Thyroid gland (tissue), 4 donors: ENCODE measurements at regions not wholly inside any gene's neighbourhood (a gene's known extent, or its start where the extent isn't known, plus 50 kb on each side); places are given as distances from the start of the nearest gene placed in this dataset.

ENCODE experiments used
- DNase-seq, 2 donors: peaks; one replicate each; pipeline ENCODE4 v3.0.0-alpha.2; 2019
- H3K27ac ChIP-seq, 3 donors: fragments of 200-600 bp; sonication (generic); 1 replicate in 2 of 3; 2 replicates in 1 of 3; pipeline ENCODE4 v1.5.1; 2016 to 2019; ENCODE audit warnings: mild to moderate bottlenecking in 1 of 3, moderate library complexity in 1 of 3
- H3K27me3 ChIP-seq: fragments of 200-600 bp; sonication (generic); one replicate; pipeline ENCODE4 v1.5.1; 2019
- H3K36me3 ChIP-seq, 2 donors: fragments of 200-600 bp; sonication (generic); one replicate each; pipeline ENCODE4 v1.5.1; 2016 to 2019
- H3K4me1 ChIP-seq, 2 donors: fragments of 200-600 bp; sonication (generic); one replicate each; pipeline ENCODE4 v1.5.1; 2017 to 2019
- H3K4me3 ChIP-seq, 3 donors: fragments of 200-600 bp; sonication (generic); replicated peaks in 1 of 3; 1 replicate in 2 of 3; 2 replicates in 1 of 3; pipeline ENCODE4 v1.5.1; 2016; ENCODE audit warnings: mild to moderate bottlenecking in 1 of 3
- H3K9me3 ChIP-seq: fragments of 200-600 bp; sonication (generic); one replicate; pipeline ENCODE4 v1.5.1; 2017
- POLR2A ChIP-seq, 2 donors: fragments of 450-650 bp; IDR thresholded peaks; one replicate each; pipeline ENCODE4 v1.6.1; 2017; ENCODE audit warnings: antibody characterized with exemption in 2 of 2, mild to moderate bottlenecking in 2 of 2, moderate library complexity in 1 of 2
- WGBS, 2 donors: methylation state at CpG; one replicate each; pipeline ENCODE4 v1.1.5; 2017; 5-methylcytosine and 5-hydroxymethylcytosine counted together
- intact Hi-C: fragments of 100-400 bp; cut with DNase I; formaldehyde crosslinking; loops from one replicate; pipeline ENCODE4 v1.15.1; 2023
- TF ChIP-seq, protein P1 (sequence below), 6 experiments: fragments of 200-600 bp in 3 of 6; fragments of 450-650 bp in 3 of 6; sonication (generic) in 3 of 6; IDR thresholded peaks; one replicate each; pipeline ENCODE4 v1.5.1; 2016 to 2019; ENCODE audit warnings: antibody characterized with exemption in 6 of 6, mild to moderate bottlenecking in 2 of 6, inconsistent platforms in 1 of 6, moderate library complexity in 1 of 6

DNA sequence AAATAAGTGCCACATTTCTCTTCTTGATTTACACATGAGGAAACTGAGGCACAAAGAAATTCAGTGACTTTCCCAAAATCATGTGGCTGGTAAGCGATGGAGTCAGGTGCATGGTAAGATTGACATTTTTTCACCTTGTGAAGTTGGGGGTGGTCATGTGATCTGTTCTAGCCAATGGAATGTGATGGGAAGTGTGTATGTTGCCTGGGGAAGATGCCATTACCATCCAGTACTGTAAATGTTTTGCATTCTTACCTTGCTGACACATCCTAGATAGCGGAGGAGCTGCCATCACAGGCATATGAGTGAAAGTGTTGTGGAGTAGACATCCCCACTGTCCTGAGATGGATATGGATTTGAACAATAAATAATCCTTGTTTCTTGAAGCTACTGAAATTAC, 499.6 kb upstream of the SULF2 start:
- Histone ChIP-seq H3K4me1 (no peaks in the 10 kb centered on the region), H3K27me3 (no peaks in the 10 kb centered on the region), H3K36me3 (no peaks in the 10 kb centered on the region), H3K9me3 (no peaks in the 10 kb centered on the region), H3K27ac (no peak overlapping the region), H3K4me3 (no peak overlapping the region)
- TF ChIP-seq, protein P1, sequence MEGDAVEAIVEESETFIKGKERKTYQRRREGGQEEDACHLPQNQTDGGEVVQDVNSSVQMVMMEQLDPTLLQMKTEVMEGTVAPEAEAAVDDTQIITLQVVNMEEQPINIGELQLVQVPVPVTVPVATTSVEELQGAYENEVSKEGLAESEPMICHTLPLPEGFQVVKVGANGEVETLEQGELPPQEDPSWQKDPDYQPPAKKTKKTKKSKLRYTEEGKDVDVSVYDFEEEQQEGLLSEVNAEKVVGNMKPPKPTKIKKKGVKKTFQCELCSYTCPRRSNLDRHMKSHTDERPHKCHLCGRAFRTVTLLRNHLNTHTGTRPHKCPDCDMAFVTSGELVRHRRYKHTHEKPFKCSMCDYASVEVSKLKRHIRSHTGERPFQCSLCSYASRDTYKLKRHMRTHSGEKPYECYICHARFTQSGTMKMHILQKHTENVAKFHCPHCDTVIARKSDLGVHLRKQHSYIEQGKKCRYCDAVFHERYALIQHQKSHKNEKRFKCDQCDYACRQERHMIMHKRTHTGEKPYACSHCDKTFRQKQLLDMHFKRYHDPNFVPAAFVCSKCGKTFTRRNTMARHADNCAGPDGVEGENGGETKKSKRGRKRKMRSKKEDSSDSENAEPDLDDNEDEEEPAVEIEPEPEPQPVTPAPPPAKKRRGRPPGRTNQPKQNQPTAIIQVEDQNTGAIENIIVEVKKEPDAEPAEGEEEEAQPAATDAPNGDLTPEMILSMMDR (IDR thresholded peaks at IDR 0.05): no peak
- TF ChIP-seq POLR2A (IDR thresholded peaks at IDR 0.05): no peak
- no peak for DNase-seq
- intact Hi-C loops: no loop called here
- 97% methylated on average over 2 of the region's 2 CpGs for WGBS, 2 donors

DNA sequence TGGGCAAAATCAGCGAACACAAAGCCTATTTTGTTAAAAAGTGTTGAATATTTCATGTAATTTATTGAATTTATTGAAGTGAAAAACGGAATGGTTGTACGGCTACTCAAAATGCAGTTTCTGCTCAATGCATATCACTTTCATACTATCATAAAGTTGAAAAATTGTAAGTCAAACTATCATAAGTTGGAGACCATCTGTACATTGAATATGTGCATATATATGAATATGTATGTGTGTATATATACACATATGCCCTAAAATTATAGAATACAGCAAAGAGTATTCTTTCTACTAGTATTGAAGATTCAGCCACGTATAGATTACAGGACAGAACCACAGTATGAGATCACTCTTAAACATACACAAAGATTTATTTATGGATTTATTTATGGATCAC, 499.0 kb upstream of the SULF2 start:
- no peak overlapping the region for H3K27ac ChIP-seq
- H3K9me3 ChIP-seq: no peaks in the 10 kb centered on the region
- no peaks in the 10 kb centered on the region for H3K27me3 ChIP-seq
- H3K36me3 ChIP-seq: no peaks in the 10 kb centered on the region
- TF ChIP-seq, protein P1 (IDR thresholded peaks at IDR 0.05): no peak
- no peak for TF ChIP-seq POLR2A (IDR thresholded peaks at IDR 0.05)
- H3K4me1 ChIP-seq: no peaks in the 10 kb centered on the region
- 88 to 94% methylated on average over 4 of the region's 4 CpGs for WGBS, 2 donors
- DNase-seq: no peak
- H3K4me3 ChIP-seq: no peak overlapping the region
- intact Hi-C loops: no loop called here

DNA sequence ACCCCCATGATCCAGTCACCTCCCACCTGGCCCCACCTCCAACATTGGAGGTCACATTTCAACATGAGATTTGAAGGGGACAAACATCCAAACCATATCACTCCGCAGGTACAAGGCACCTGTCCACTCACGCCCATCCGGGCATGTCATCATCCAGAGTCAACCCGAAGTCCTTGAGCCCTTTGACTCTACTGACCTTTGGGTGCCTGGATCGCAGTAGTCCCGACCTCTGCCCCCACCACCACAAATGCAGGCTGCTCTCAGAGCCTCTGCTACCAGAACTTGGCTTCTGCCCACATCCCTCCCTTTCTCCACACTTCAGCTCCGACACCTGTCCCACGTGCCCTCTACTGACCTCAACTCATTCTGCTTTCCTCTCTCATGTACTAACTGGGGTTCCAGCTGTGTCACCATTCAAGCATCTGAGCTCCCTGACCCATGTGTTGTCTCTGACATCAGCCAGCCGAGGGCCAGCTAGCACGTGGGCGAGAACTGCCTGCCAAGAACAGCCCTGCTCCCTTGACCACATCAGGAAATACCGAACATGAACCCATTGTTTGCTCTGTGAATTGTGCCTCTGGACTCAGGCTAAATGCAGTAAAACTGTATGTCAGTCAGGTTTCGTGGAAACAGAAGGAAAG, 498.3 kb upstream of the SULF2 start:
- Histone ChIP-seq H3K36me3 (no peaks in the 10 kb centered on the region), H3K27ac (no peak overlapping the region)
- peak; percentile 20 to 41 for DNase-seq

DNA sequence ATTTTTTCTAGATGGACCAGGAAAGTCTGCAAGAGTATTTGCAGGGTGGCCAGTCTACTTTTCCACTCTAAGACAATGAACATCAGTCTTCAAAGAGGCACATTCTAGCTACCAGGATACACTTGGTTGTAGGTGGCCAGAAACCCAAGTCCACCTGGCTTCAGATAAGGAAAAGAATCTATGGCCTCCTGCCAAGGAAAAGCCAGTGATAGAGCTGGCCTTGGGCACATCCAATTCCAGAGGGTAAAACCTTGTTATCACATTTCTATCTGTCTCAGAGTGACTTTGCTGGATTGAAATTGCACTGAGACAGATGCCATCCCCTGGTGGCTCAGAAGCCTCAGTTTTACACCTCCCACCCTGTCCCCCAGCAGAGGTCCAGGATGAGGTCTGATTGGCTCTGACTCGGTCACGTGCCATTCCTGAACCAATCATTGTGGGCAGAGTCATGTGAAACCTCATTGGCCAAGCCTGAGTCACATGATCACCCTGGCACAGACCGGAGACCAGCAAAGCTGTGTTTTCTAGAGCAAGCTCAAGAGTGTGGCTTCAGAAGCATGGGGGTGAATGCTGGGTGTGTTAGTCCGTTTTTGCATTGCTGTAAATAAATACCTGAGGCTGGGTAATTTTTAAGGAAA, 497.4 kb upstream of the SULF2 start:
- DNase-seq: no peak
- TF ChIP-seq, protein P1 (IDR thresholded peaks at IDR 0.05): no peak
- no peak for TF ChIP-seq POLR2A (IDR thresholded peaks at IDR 0.05)
- H3K4me1 ChIP-seq: no peaks in the 10 kb centered on the region
- H3K36me3 ChIP-seq: no peaks in the 10 kb centered on the region
- no peak overlapping the region for H3K27ac ChIP-seq
- intact Hi-C loops: no loop called here
- H3K9me3 ChIP-seq: no peaks in the 10 kb centered on the region
- 89 to 93% methylated on average over 4 of the region's 4 CpGs for WGBS, 2 donors
- no peaks in the 10 kb centered on the region for H3K27me3 ChIP-seq
- no peak overlapping the region for H3K4me3 ChIP-seq

More for the DNA sequence above, 498.3 kb upstream of the SULF2 start:
- no peak for TF ChIP-seq POLR2A (IDR thresholded peaks at IDR 0.05)
- TF ChIP-seq, protein P1 (IDR thresholded peaks at IDR 0.05): no peak
- intact Hi-C loops: no loop called here
- Histone ChIP-seq H3K4me3 (no peak overlapping the region), H3K4me1 (no peaks in the 10 kb centered on the region), H3K27me3 (no peaks in the 10 kb centered on the region), H3K9me3 (no peaks in the 10 kb centered on the region)
- WGBS, 2 donors: 63 to 70% methylated on average over 12 to 13 of the region's 13 CpGs

DNA sequence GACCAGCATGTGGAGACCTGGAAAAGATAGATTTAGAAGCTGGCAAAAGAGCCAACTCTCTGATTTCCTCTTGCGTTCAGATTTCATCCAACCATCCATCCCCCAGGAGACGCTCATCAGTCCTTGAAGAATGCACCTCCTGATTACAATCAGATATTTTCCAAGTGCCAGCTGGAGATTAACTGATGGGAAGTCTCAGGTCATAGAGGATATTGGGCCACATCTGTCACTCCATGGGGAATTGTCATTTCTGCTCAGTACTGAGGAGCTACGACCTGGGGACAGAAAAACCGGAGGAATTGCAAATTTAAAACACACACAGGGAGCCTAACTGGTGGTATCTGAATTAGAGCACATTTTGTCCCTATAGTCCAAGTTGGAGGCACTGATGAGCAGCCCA, 496.2 kb upstream of the SULF2 start:
- Histone ChIP-seq H3K9me3 (no peaks in the 10 kb centered on the region), H3K27ac (no peak overlapping the region), H3K4me1 (no peaks in the 10 kb centered on the region), H3K36me3 (no peaks in the 10 kb centered on the region), H3K27me3 (no peaks in the 10 kb centered on the region), H3K4me3 (no peak overlapping the region)
- intact Hi-C loops: no loop called here
- TF ChIP-seq POLR2A (IDR thresholded peaks at IDR 0.05): no peak
- TF ChIP-seq, protein P1 (IDR thresholded peaks at IDR 0.05): no peak
- no peak for DNase-seq
- 84 to 91% methylated on average over 4 of the region's 4 CpGs for WGBS, 2 donors
